22Rv1 (cell line): ENCODE measurements at regions not wholly inside any gene's neighbourhood (a gene's known extent, or its start where the extent isn't known, plus 50 kb on each side); places are given as distances from the start of the nearest gene placed in this dataset.

Experiments
- CTCF ChIP-seq: fragments of 450-650 bp; IDR thresholded peaks from 2 replicates; pipeline ENCODE4 v1.5.1; 2017; ENCODE audit warnings: mild to moderate bottlenecking
- ZFX ChIP-seq: fragments of 450-650 bp; IDR thresholded peaks from 2 replicates; pipeline ENCODE4 v1.6.1; 2017; ENCODE audit warnings: antibody characterized with exemption, borderline replicate concordance

GRCh38 chr11:69930081-69931059, 111.2 kb upstream of the FGF3 start:
- TF ChIP-seq CTCF (no peak), ZFX (no peak)
